HG03565 (cell line): ENCODE measurements at regions not wholly inside any gene's neighbourhood (a gene's known extent, or its start where the extent isn't known, plus 50 kb on each side); places are given as distances from the start of the nearest gene placed in this dataset.

Experiments
- ATAC-seq: cut with Tn5 transposase; IDR thresholded peaks from one replicate; pipeline ENCODE4 v1.9.1; 2021; ENCODE audit warnings: mild to moderate bottlenecking, moderate library complexity; ENCODE audit not compliant: unreplicated experiment

GRCh38 chr6:137357263-137357947 lies 136.8 kb downstream of the OLIG3 start:
- ATAC-seq, result no peak

GRCh38 chr6:137353842-137354397 lies 134.7 kb upstream of the IFNGR1 start:
- no peak for ATAC-seq

- no peak for ATAC-seq
Measured at GRCh38 chr6:137353346-137353745, 134.2 kb upstream of the IFNGR1 start.

- no peak for ATAC-seq
Measured at GRCh38 chr6:137352859-137353258, 133.7 kb upstream of the IFNGR1 start.

- no peak for ATAC-seq
Measured at GRCh38 chr6:137351890-137352289, 132.7 kb upstream of the IFNGR1 start.

- ATAC-seq, result no peak
Measured at GRCh38 chr6:137350857-137351256, 131.7 kb upstream of the IFNGR1 start.

GRCh38 chr6:137349856-137350830 lies 131.0 kb upstream of the IFNGR1 start:
- ATAC-seq, result no peak

GRCh38 chr6:137348777-137349176 lies 129.6 kb upstream of the IFNGR1 start:
- ATAC-seq, result no peak

GRCh38 chr6:137343241-137343640 lies 124.1 kb upstream of the IFNGR1 start:
- ATAC-seq, result no peak

GRCh38 chr6:137342607-137343190 lies 123.5 kb upstream of the IFNGR1 start:
- no peak for ATAC-seq

GRCh38 chr6:137341681-137342195 lies 122.6 kb upstream of the IFNGR1 start:
- ATAC-seq, result no peak

GRCh38 chr6:137339929-137340559 lies 120.9 kb upstream of the IFNGR1 start:
- no peak for ATAC-seq

- ATAC-seq, result no peak
Measured at GRCh38 chr6:137334884-137335283, 115.7 kb upstream of the IFNGR1 start.

GRCh38 chr6:137334094-137334493 lies 114.9 kb upstream of the IFNGR1 start:
- no peak for ATAC-seq

- no peak for ATAC-seq
Measured at GRCh38 chr6:137332637-137333280, 113.6 kb upstream of the IFNGR1 start.

GRCh38 chr6:137323860-137324259 lies 104.7 kb upstream of the IFNGR1 start:
- no peak for ATAC-seq

- no peak for ATAC-seq
Measured at GRCh38 chr6:137320271-137320670, 101.1 kb upstream of the IFNGR1 start.

- no peak for ATAC-seq
Measured at GRCh38 chr6:137316626-137317025, 97.4 kb upstream of the IFNGR1 start.

- ATAC-seq, result no peak
Measured at GRCh38 chr6:137315081-137315480, 95.9 kb upstream of the IFNGR1 start.
